ENCODE measurements at regions not wholly inside any gene's neighbourhood (a gene's known extent, or its start where the extent isn't known, plus 50 kb on each side); places are given as distances from the start of the nearest gene placed in this dataset.

- TF ChIP-seq CTCF (IDR thresholded peaks at IDR 0.05; ENCODE audit: low read depth, low read length), result no peak
- TF ChIP-seq EZH2phosphoT487 (IDR thresholded peaks at IDR 0.05; ENCODE audit: low read depth), result no peak
These were observed 116.2 kb upstream of the NTM start for GRCh38 chr11:131254254-131254653.

Measured in OCI-LY3 (cell line).